H1 (cell line): ENCODE measurements at regions not wholly inside any gene's neighbourhood (a gene's known extent, or its start where the extent isn't known, plus 50 kb on each side); places are given as distances from the start of the nearest gene placed in this dataset.

Experiments
- CTCF ChIA-PET: fragments of 300-600 bp; sonication (Branson Sonifier 250); formaldehyde crosslinking; loops from one replicate; lab custom pipeline; 2021; ENCODE audit not compliant: partially characterized antibody; lab: Charles Lee
- POLR2A ChIA-PET: fragments of 300-600 bp; sonication (Branson Sonifier 250); formaldehyde crosslinking; loops from one replicate; lab custom pipeline; 2021; ENCODE audit warnings: inconsistent platforms; ENCODE audit not compliant: partially characterized antibody; lab: Charles Lee
- DNase-seq, 2 experiments: peaks; one replicate each; pipeline versions ENCODE4 v3.0.0 to v3.0.0-alpha.2; 2010 to 2022; ENCODE audit warnings: low spot score in 2 of 2, low read depth in 1 of 2, mixed read lengths in 1 of 2
- FAIRE-seq: peaks from 2 replicates; lab custom pipeline; 2011; peaks lifted over from hg19 to GRCh38; lab: Jason Lieb, UNC
- H2AFZ ChIP-seq: 2 replicates; pipeline ENCODE4 v1.8.1; 2012; ENCODE audit warnings: low read length, inconsistent platforms
- H2AK5ac ChIP-seq: 2 replicates; pipeline ENCODE4 v1.6.1; 2013; ENCODE audit warnings: low read depth, low read length
- H2BK120ac ChIP-seq: replicated peaks from 2 replicates; pipeline ENCODE3; 2013; ENCODE audit warnings: low read depth, low read length, inconsistent platforms
- H2BK12ac ChIP-seq: 2 replicates; pipeline ENCODE4 v1.6.1; 2013; ENCODE audit warnings: low read depth, low read length
- H2BK15ac ChIP-seq: 2 replicates; pipeline ENCODE4 v1.6.1; 2013; ENCODE audit warnings: low read length
- H2BK20ac ChIP-seq: 2 replicates; pipeline ENCODE4 v1.6.1; 2013; ENCODE audit warnings: low read length
- H2BK5ac ChIP-seq: 2 replicates; pipeline ENCODE4 v1.6.1; 2013; ENCODE audit warnings: low read depth, low read length
- H3K14ac ChIP-seq: 2 replicates; pipeline ENCODE4 v1.6.1; 2013; ENCODE audit warnings: inconsistent platforms; ENCODE audit not compliant: insufficient read length
- H3K18ac ChIP-seq: 2 replicates; pipeline ENCODE4 v1.6.1; 2013; ENCODE audit warnings: low read length; ENCODE audit errors: extremely low read depth
- H3K23ac ChIP-seq: 2 replicates; pipeline ENCODE4 v1.6.1; 2013; ENCODE audit warnings: inconsistent platforms; ENCODE audit not compliant: insufficient read length
- H3K23me2 ChIP-seq: 2 replicates; pipeline ENCODE4 v1.6.1; 2013; ENCODE audit warnings: low read depth, low read length
- H3K27ac ChIP-seq: 2 replicates; pipeline ENCODE4 v1.6.1; 2011; ENCODE audit warnings: low read depth, low read length, inconsistent platforms
- H3K27me3 ChIP-seq, 4 experiments: replicated peaks in 1 of 4; 1 replicate in 1 of 4; 2 replicates in 3 of 4; pipeline versions ENCODE4 v1.6.1 to v1.8.1; 2011 to 2013; ENCODE audit warnings: low read length in 3 of 4, mild to moderate bottlenecking in 3 of 4, inconsistent platforms in 2 of 4, mixed read lengths in 2 of 4, moderate library complexity in 1 of 4; ENCODE audit not compliant: control insufficient read depth in 3 of 4, insufficient read depth in 3 of 4; ENCODE audit errors: extremely low read depth in 1 of 4
- H3K36me3 ChIP-seq, 4 experiments: 2 replicates each; pipeline versions ENCODE4 v1.6.1 to v1.8.1; 2011 to 2013; ENCODE audit warnings: mild to moderate bottlenecking in 4 of 4, low read length in 3 of 4, moderate library complexity in 2 of 4, control low read depth in 1 of 4, inconsistent platforms in 1 of 4; ENCODE audit not compliant: insufficient read depth in 4 of 4, control insufficient read depth in 2 of 4
- H3K4ac ChIP-seq: replicated peaks from 2 replicates; pipeline ENCODE3; 2013; ENCODE audit warnings: low read length, low read depth, mixed read lengths, inconsistent platforms; ENCODE audit not compliant: insufficient read length
- H3K4me1 ChIP-seq, 4 experiments: replicated peaks in 1 of 4; 1 replicate in 1 of 4; 2 replicates in 3 of 4; pipeline versions ENCODE4 v1.6.1 to v1.8.1; 2011 to 2013; ENCODE audit warnings: low read length in 3 of 4, inconsistent platforms in 2 of 4, mixed read lengths in 1 of 4; ENCODE audit not compliant: insufficient read depth in 4 of 4, control insufficient read depth in 3 of 4
- H3K4me2 ChIP-seq, 2 experiments: 2 replicates each; pipeline versions ENCODE4 v1.6.1 to v1.8.1; 2011 to 2013; ENCODE audit warnings: low read depth in 2 of 2, low read length in 2 of 2, control low read depth in 1 of 2, inconsistent platforms in 1 of 2, mild to moderate bottlenecking in 1 of 2; ENCODE audit not compliant: insufficient read depth in 1 of 2
- H3K4me3 ChIP-seq, 4 experiments: fragments of 200-600, 300-600 bp in 1 of 4; sonication (generic), shearing (Covaris generic), sonication (Bioruptor Twin) in 1 of 4; 2 replicates each; pipeline versions ENCODE4 v1.5.1 to v1.8.1; 2011 to 2016; ENCODE audit warnings: low read length in 4 of 4, low read depth in 3 of 4, control low read depth in 2 of 4, inconsistent platforms in 2 of 4, mild to moderate bottlenecking in 2 of 4, mixed read lengths in 1 of 4, moderate library complexity in 1 of 4; ENCODE audit not compliant: insufficient read depth in 2 of 4; ENCODE audit errors: extremely low read depth in 1 of 4
- H3K56ac ChIP-seq: replicated peaks from 2 replicates; pipeline ENCODE3; 2013; ENCODE audit warnings: low read depth, mild to moderate bottlenecking, mixed read lengths, low read length, inconsistent platforms; ENCODE audit not compliant: insufficient read length
- H3K79me1 ChIP-seq: 2 replicates; pipeline ENCODE4 v1.6.1; 2013; ENCODE audit warnings: low read depth, low read length, control low read depth
- H3K79me2 ChIP-seq, 2 experiments: 2 replicates each; pipeline versions ENCODE4 v1.6.1 to v1.8.1; 2012 to 2013; ENCODE audit warnings: low read length in 2 of 2, mild to moderate bottlenecking in 2 of 2, inconsistent platforms in 1 of 2; ENCODE audit not compliant: insufficient read depth in 2 of 2, control insufficient read depth in 1 of 2
- H3K9ac ChIP-seq, 4 experiments: replicated peaks in 1 of 4; 1 replicate in 1 of 4; 2 replicates in 3 of 4; pipeline versions ENCODE4 v1.6.1 to v1.8.1; 2011 to 2013; ENCODE audit warnings: low read depth in 3 of 4, low read length in 3 of 4, control low read depth in 2 of 4, mild to moderate bottlenecking in 2 of 4, moderate library complexity in 2 of 4, inconsistent platforms in 1 of 4; ENCODE audit errors: extremely low read depth in 1 of 4
- H3K9me3 ChIP-seq, 2 experiments: 2 replicates each; pipeline versions ENCODE4 v1.6.1 to v1.8.1; 2012 to 2013; ENCODE audit warnings: mild to moderate bottlenecking in 2 of 2, moderate library complexity in 2 of 2, control low read depth in 1 of 2, inconsistent platforms in 1 of 2, low read depth in 1 of 2, low read length in 1 of 2, mixed read lengths in 1 of 2; ENCODE audit not compliant: insufficient read depth in 2 of 2
- H4K20me1 ChIP-seq, 2 experiments: replicated peaks in 1 of 2; 2 replicates each; pipeline versions ENCODE3 to v1.8.1; 2011 to 2013; ENCODE audit warnings: inconsistent platforms in 2 of 2, low read length in 2 of 2, mild to moderate bottlenecking in 1 of 2; ENCODE audit not compliant: insufficient read depth in 2 of 2, control insufficient read depth in 1 of 2
- H4K5ac ChIP-seq: 2 replicates; pipeline ENCODE4 v1.6.1; 2013; ENCODE audit warnings: low read length, low read depth, mixed read lengths, inconsistent platforms; ENCODE audit not compliant: insufficient read length
- H4K8ac ChIP-seq: 2 replicates; pipeline ENCODE4 v1.8.0; 2013; ENCODE audit warnings: mild to moderate bottlenecking, moderate library complexity, low read length, inconsistent platforms; ENCODE audit not compliant: insufficient read depth; ENCODE audit errors: extremely low read depth
- H4K91ac ChIP-seq: replicated peaks from 2 replicates; pipeline ENCODE3; 2013; ENCODE audit warnings: low read length, mixed read lengths, inconsistent platforms; ENCODE audit not compliant: insufficient read length
- BRCA1 ChIP-seq: IDR thresholded peaks from 2 replicates; pipeline ENCODE4 v1.6.1; 2012; ENCODE audit warnings: low read depth, low read length, improper control_type of control experiment
- CBX8 ChIP-seq: fragments of 300-800, 300-1000 bp; sonication (generic); IDR thresholded peaks from 2 replicates; pipeline ENCODE4 v1.7.1; 2016; ENCODE audit warnings: low read depth, low read length, borderline replicate concordance
- CTBP2 ChIP-seq: IDR thresholded peaks from 2 replicates; pipeline ENCODE4 v1.7.0; 2011; ENCODE audit warnings: borderline replicate concordance, mild to moderate bottlenecking, moderate library complexity, mixed read lengths, low read length; ENCODE audit not compliant: insufficient read depth, insufficient read length
- CTCF ChIP-seq, 3 experiments: IDR thresholded peaks; 1 replicate in 2 of 3; 2 replicates in 1 of 3; pipeline versions ENCODE4 v1.5.1 to v1.6.1; 2011; ENCODE audit warnings: low read length in 3 of 3, mild to moderate bottlenecking in 3 of 3, inconsistent platforms in 2 of 3, low read depth in 1 of 3, moderate library complexity in 1 of 3; ENCODE audit not compliant: insufficient read depth in 1 of 3; ENCODE audit errors: control extremely low read depth in 1 of 3
- EP300 ChIP-seq, 2 experiments: IDR thresholded peaks; 1 replicate in 1 of 2; 2 replicates in 1 of 2; pipeline ENCODE4 v1.6.1; 2011 to 2012; ENCODE audit warnings: low read depth in 2 of 2, low read length in 2 of 2, mild to moderate bottlenecking in 2 of 2, borderline replicate concordance in 1 of 2, inconsistent platforms in 1 of 2, moderate library complexity in 1 of 2
- EZH2 ChIP-seq: fragments of 200-600 bp; sonication (generic); IDR thresholded peaks from 2 replicates; pipeline ENCODE4 v1.7.1; 2012; ENCODE audit warnings: low read depth, mild to moderate bottlenecking, moderate library complexity, low read length, inconsistent platforms; ENCODE audit not compliant: severe bottlenecking
- GABPA ChIP-seq: IDR thresholded peaks from 2 replicates; pipeline ENCODE4 v1.6.1; 2011; ENCODE audit warnings: mild to moderate bottlenecking, low read length, moderate library complexity, borderline replicate concordance; ENCODE audit not compliant: insufficient read depth
- KDM5A ChIP-seq: fragments of 200-600 bp; IDR thresholded peaks from 2 replicates; pipeline ENCODE4 v1.7.1; 2012; ENCODE audit warnings: mild to moderate bottlenecking, low read length, inconsistent platforms, mixed read lengths
- SP2 ChIP-seq: IDR thresholded peaks from 2 replicates; pipeline ENCODE4 v1.6.1; 2012; ENCODE audit warnings: mild to moderate bottlenecking, low read length, inconsistent platforms
- ZNF274 ChIP-seq: IDR thresholded peaks from 2 replicates; pipeline ENCODE4 v1.7.0; 2012; ENCODE audit warnings: low read length, borderline replicate concordance; ENCODE audit errors: extremely low read depth
- WGBS, 2 experiments: shearing (Covaris generic) in 1 of 2; methylation state at CpG; one replicate each; pipeline versions ENCODE4 v1.1.6 to v1.1.7; 2013 to 2015; ENCODE audit warnings: low lambda C conversion rate in 2 of 2, mixed read lengths in 2 of 2, inconsistent platforms in 1 of 2, low coverage in 1 of 2, missing lambda C conversion rate in 1 of 2; ENCODE audit not compliant: insufficient replicate concordance in 2 of 2, insufficient coverage in 1 of 2, insufficient read length in 1 of 2; ENCODE audit errors: extremely low coverage in 1 of 2, missing lambda C conversion rate in 1 of 2; 5-methylcytosine and 5-hydroxymethylcytosine counted together

DNA sequence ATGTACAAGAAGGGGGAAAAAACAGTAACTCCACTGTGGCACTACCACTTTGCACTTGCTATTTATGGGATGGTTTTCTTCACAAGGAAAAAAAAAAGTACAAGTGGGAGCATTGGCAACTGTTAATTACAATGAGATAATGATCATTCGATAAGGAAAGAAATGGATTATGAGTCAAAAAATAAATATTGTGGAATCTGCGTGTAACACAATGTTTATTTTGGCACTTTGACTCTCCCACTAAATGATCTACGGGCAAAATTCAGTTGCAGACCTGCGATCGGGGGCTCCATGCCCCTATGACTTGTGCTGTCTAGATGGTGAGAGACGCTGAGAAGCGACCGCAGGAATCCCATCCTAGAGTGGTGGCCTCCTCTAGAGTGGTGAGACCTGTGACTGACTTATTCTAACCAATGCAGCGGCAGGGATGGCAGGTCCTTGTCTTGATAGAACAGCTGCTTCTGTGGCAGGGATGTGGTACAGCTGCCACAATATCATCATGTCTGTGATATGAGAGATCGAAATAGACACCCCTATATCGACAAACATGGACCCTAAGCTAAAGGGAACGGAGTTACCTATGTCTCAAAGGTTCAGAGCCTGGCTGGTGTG is 345.0 kb upstream of the KLF6 start:
- Histone ChIP-seq H3K4ac (no peak overlapping the region), H2AFZ (0 out of 2 replicates have a peak overlapping the region, but pooled peaks have one; percentile 93), H2BK15ac (no peak overlapping the region), H3K4me1 (no peaks in the 10 kb centered on the region), H2AK5ac (no peak overlapping the region), H3K79me2 (no peaks in the 10 kb centered on the region), H2BK12ac (no peak overlapping the region), H4K5ac (no peak overlapping the region), H4K91ac (no peak overlapping the region), H3K9me3 (no peaks in the 10 kb centered on the region), H3K79me1 (no peaks in the 10 kb centered on the region), H4K20me1 (peaks cover 0 to 3% of the 10 kb centered on the region in 2 experiments), H2BK5ac (no peak overlapping the region), H3K9ac (no peak overlapping the region), H3K18ac (no peak overlapping the region), H3K56ac (no peak overlapping the region), H3K4me2 (no peak overlapping the region), H2BK120ac (no peak overlapping the region), H3K23ac (no peak overlapping the region), H3K27ac (no peak overlapping the region), H3K4me3 (no peak overlapping the region), H3K23me2 (peaks cover 5% of the 10 kb centered on the region; the same call in 1 of the 2 replicates), H4K8ac (no peak overlapping the region), H3K36me3 (no peaks in the 10 kb centered on the region), H3K27me3 (no peaks in the 10 kb centered on the region), H2BK20ac (no peak overlapping the region), H3K14ac (no peak overlapping the region)
- FAIRE-seq = no peak
- DNase-seq = no peak
- POLR2A ChIA-PET = interaction anchor here (0.7 kb wide), 1 partner anchor 494 kb away, joined by 5 read pairs; no protein-coding TSS in a partner anchor
- WGBS, 2 experiments = 94% methylated on average over 12 of the region's 12 CpGs; no CpG with 5 or more reads in 1 of the 2 experiments
- CTCF ChIA-PET = interaction anchor here (0.8 to 1.0 kb wide), 2 partner anchors 9 to 22 kb away, joined by 3 read pairs; no protein-coding TSS in a partner anchor
- TF ChIP-seq ZNF274 = no peak
- no peak for TF ChIP-seq BRCA1
- no peak for TF ChIP-seq GABPA
- no peak for TF ChIP-seq EZH2
- no peak for TF ChIP-seq EP300 (IDR thresholded peaks at IDR 0.05; ENCODE audit: borderline replicate concordance in 1 of 2, low read depth in 2 of 2, low read length in 2 of 2)
- TF ChIP-seq CTCF (IDR thresholded peaks at IDR 0.05; ENCODE audit: control extremely low read depth in 1 of 3, insufficient read depth in 1 of 3, low read depth in 1 of 3, low read length in 3 of 3) = no peak
- TF ChIP-seq CTBP2 = no peak
- TF ChIP-seq KDM5A = no peak
- no peak for TF ChIP-seq SP2
- TF ChIP-seq CBX8 = no peak
